Neural cell (in vitro differentiated cells): ENCODE measurements at regions not wholly inside any gene's neighbourhood (a gene's known extent, or its start where the extent isn't known, plus 50 kb on each side); places are given as distances from the start of the nearest gene placed in this dataset.

ENCODE experiments used
- H2AFZ ChIP-seq: fragments of 200-600, 300-800 bp; sonication (generic), shearing (Covaris generic); 2 replicates; pipeline ENCODE4 v1.6.0; 2014; ENCODE audit warnings: low read depth, mild to moderate bottlenecking, antibody characterized with exemption, low read length, moderate library complexity
- H3F3A ChIP-seq: fragments of 200-600 bp; shearing (Covaris generic); 2 replicates; pipeline ENCODE4 v1.6.1; 2016; ENCODE audit warnings: mild to moderate bottlenecking, moderate library complexity, mixed read lengths, antibody characterized with exemption, low read length; ENCODE audit not compliant: insufficient read depth, poor library complexity, severe bottlenecking
- H3K27ac ChIP-seq: fragments of 200-600, 300-800 bp; sonication (generic), shearing (Covaris generic); 2 replicates; pipeline ENCODE4 v1.5.1; 2014; ENCODE audit warnings: mild to moderate bottlenecking, low read length, moderate library complexity
- H3K27me3 ChIP-seq: fragments of 300-800, 200-600 bp; sonication (generic), shearing (Covaris generic); 2 replicates; pipeline ENCODE4 v1.6.0; 2014; ENCODE audit warnings: mild to moderate bottlenecking, low read depth, low read length, moderate library complexity; ENCODE audit not compliant: insufficient read depth
- H3K36me3 ChIP-seq: fragments of 300-800, 200-600 bp; sonication (generic), shearing (Covaris generic); 2 replicates; pipeline ENCODE4 v1.5.1; 2014; ENCODE audit warnings: mild to moderate bottlenecking, antibody characterized with exemption, low read length, moderate library complexity; ENCODE audit not compliant: insufficient read depth
- H3K4me2 ChIP-seq: fragments of 300-800, 200-600 bp; sonication (generic), shearing (Covaris generic); 2 replicates; pipeline ENCODE4 v1.6.0; 2014; ENCODE audit warnings: mild to moderate bottlenecking, low read length
- H3K4me3 ChIP-seq: fragments of 300-800, 200-600 bp; sonication (generic), shearing (Covaris generic); 2 replicates; pipeline ENCODE4 v1.5.1; 2014; ENCODE audit warnings: mild to moderate bottlenecking, low read length, moderate library complexity
- H3K79me2 ChIP-seq: fragments of 200-600 bp; shearing (Covaris generic); replicated peaks from 2 replicates; pipeline ENCODE4 v1.6.0; 2014; ENCODE audit warnings: mild to moderate bottlenecking, low read length, moderate library complexity; ENCODE audit not compliant: insufficient read depth
- H3K9ac ChIP-seq: fragments of 300-800, 200-600 bp; sonication (generic), shearing (Covaris generic); 2 replicates; pipeline ENCODE4 v1.6.1; 2016; ENCODE audit warnings: mild to moderate bottlenecking, low read length, mixed read lengths
- H3K9me2 ChIP-seq: fragments of 200-600 bp; shearing (Covaris generic); 2 replicates; pipeline ENCODE4 v1.6.1; 2016; ENCODE audit warnings: mild to moderate bottlenecking, low read length, mixed read lengths; ENCODE audit not compliant: insufficient read depth
- H3K9me3 ChIP-seq: fragments of 200-600, 300-800 bp; sonication (generic), shearing (Covaris generic); 2 replicates; pipeline ENCODE4 v1.6.1; 2016; ENCODE audit warnings: mild to moderate bottlenecking, mixed run types, low read length, moderate library complexity, mixed read lengths
- H4K20me1 ChIP-seq: fragments of 200-600 bp; shearing (Covaris generic); 2 replicates; pipeline ENCODE4 v1.6.1; 2016; ENCODE audit warnings: mild to moderate bottlenecking, mixed run types; ENCODE audit not compliant: insufficient read depth
- CTCF ChIP-seq: fragments of 450-650 bp; IDR thresholded peaks from 2 replicates; pipeline ENCODE4 v1.5.1; 2014; ENCODE audit warnings: antibody characterized with exemption, mild to moderate bottlenecking, moderate library complexity; ENCODE audit not compliant: poor library complexity, severe bottlenecking
- EP300 ChIP-seq: fragments of 450-650 bp; conservative IDR thresholded peaks from 2 replicates; pipeline ENCODE4 v1.6.1; 2014; ENCODE audit warnings: antibody characterized with exemption, mild to moderate bottlenecking, moderate library complexity; ENCODE audit not compliant: poor library complexity, severe bottlenecking
- EZH2 ChIP-seq: fragments of 200-600, 300-800 bp; shearing (Covaris generic), sonication (generic); IDR thresholded peaks from 2 replicates; pipeline ENCODE4 v1.6.1; 2014; ENCODE audit warnings: antibody characterized with exemption, low read length, borderline replicate concordance, mild to moderate bottlenecking; ENCODE audit not compliant: insufficient read depth, poor library complexity, severe bottlenecking
- MXI1 ChIP-seq: fragments of 450-650 bp; conservative IDR thresholded peaks from 2 replicates; pipeline ENCODE4 v1.6.1; 2014; ENCODE audit warnings: antibody characterized with exemption, mild to moderate bottlenecking; ENCODE audit not compliant: poor library complexity, severe bottlenecking
- POLR2AphosphoS5 ChIP-seq: IDR thresholded peaks from 2 replicates; pipeline ENCODE4 v1.6.1; 2012
- RAD21 ChIP-seq: fragments of 450-650 bp; conservative IDR thresholded peaks from 2 replicates; pipeline ENCODE4 v1.6.1; 2014; ENCODE audit warnings: antibody characterized with exemption, mild to moderate bottlenecking, moderate library complexity
- REST ChIP-seq: IDR thresholded peaks from 2 replicates; pipeline ENCODE4 v1.6.1; 2012; ENCODE audit warnings: borderline replicate concordance
- SMC3 ChIP-seq: fragments of 450-650 bp; conservative IDR thresholded peaks from 2 replicates; pipeline ENCODE4 v1.6.1; 2014; ENCODE audit warnings: antibody characterized with exemption, mild to moderate bottlenecking, moderate library complexity; ENCODE audit not compliant: poor library complexity
- TAF1 ChIP-seq: IDR thresholded peaks from 2 replicates; pipeline ENCODE4 v1.6.1; 2012; ENCODE audit warnings: low read depth

- Histone ChIP-seq H3K9ac (no peak overlapping the region), H2AFZ (no peak overlapping the region), H3K79me2 (no peaks in the 10 kb centered on the region), H3K27ac (no peak overlapping the region), H3F3A (no peaks in the 10 kb centered on the region), H3K4me3 (no peak overlapping the region), H3K4me2 (no peak overlapping the region), H3K27me3 (no peaks in the 10 kb centered on the region), H3K36me3 (no peaks in the 10 kb centered on the region), H3K9me2 (no peaks in the 10 kb centered on the region), H4K20me1 (no peaks in the 10 kb centered on the region), H3K9me3 (no peaks in the 10 kb centered on the region)
- peak; percentile 25 for TF ChIP-seq EP300
- no peak for TF ChIP-seq TAF1
Observed at GRCh38 chr17:71631483-71631882, 489.3 kb upstream of the SOX9 start.

GRCh38 chr17:71632328-71632727, 488.5 kb upstream of the SOX9 start:
- Histone ChIP-seq H3K36me3 (no peaks in the 10 kb centered on the region), H3K79me2 (no peaks in the 10 kb centered on the region), H3K9me3 (no peaks in the 10 kb centered on the region), H3F3A (no peaks in the 10 kb centered on the region), H3K27ac (no peak overlapping the region), H3K9ac (no peak overlapping the region), H3K4me3 (no peak overlapping the region), H3K4me2 (no peak overlapping the region), H3K9me2 (no peaks in the 10 kb centered on the region), H3K27me3 (no peaks in the 10 kb centered on the region), H2AFZ (no peak overlapping the region), H4K20me1 (no peaks in the 10 kb centered on the region)
- no peak for TF ChIP-seq CTCF
- TF ChIP-seq TAF1 = no peak
- no peak for TF ChIP-seq MXI1
- no peak for TF ChIP-seq REST
- no peak for TF ChIP-seq POLR2AphosphoS5
- no peak for TF ChIP-seq SMC3
- no peak for TF ChIP-seq RAD21
- TF ChIP-seq EP300 = no peak
- no peak for TF ChIP-seq EZH2

- Histone ChIP-seq H3K27me3 (no peaks in the 10 kb centered on the region), H3K9ac (no peak overlapping the region), H3K9me2 (no peaks in the 10 kb centered on the region), H3F3A (no peaks in the 10 kb centered on the region), H3K4me3 (no peak overlapping the region), H3K27ac (no peak overlapping the region), H2AFZ (no peak overlapping the region), H3K36me3 (no peaks in the 10 kb centered on the region), H4K20me1 (no peaks in the 10 kb centered on the region), H3K4me2 (no peak overlapping the region), H3K9me3 (no peaks in the 10 kb centered on the region), H3K79me2 (no peaks in the 10 kb centered on the region)
- no peak for TF ChIP-seq SMC3
Observed at GRCh38 chr17:71633391-71633849, 487.4 kb upstream of the SOX9 start.
